Heart left ventricle (tissue), 16 donors: ENCODE measurements at regions not wholly inside any gene's neighbourhood (a gene's known extent, or its start where the extent isn't known, plus 50 kb on each side); places are given as distances from the start of the nearest gene placed in this dataset.

Source experiments
- ATAC-seq, 4 donors: fragments of 200-7000 bp; cut with Tn5 transposase; one replicate each; pipeline ENCODE4 v1.9.1; 2020 to 2022; ENCODE audit warnings: moderate library complexity in 4 of 4, mild to moderate bottlenecking in 3 of 4, moderate number of reproducible peaks in 1 of 4
- DNase-seq, 5 donors: peaks; one replicate each; pipeline ENCODE4 v3.0.0-alpha.2; 2020
- H3K27ac ChIP-seq, 12 donors: fragments of 200-600 bp; sonication (generic) in 4 of 12; one replicate each; pipeline versions ENCODE4 v1.5.0 to v1.8.0; 2016 to 2022; ENCODE audit warnings: mild to moderate bottlenecking in 2 of 12
- H3K27me3 ChIP-seq, 9 donors: fragments of 200-600 bp; sonication (generic) in 2 of 9; one replicate each; pipeline versions ENCODE4 v1.5.1 to v1.8.0; 2016 to 2022; ENCODE audit warnings: mild to moderate bottlenecking in 3 of 9
- H3K36me3 ChIP-seq, 9 donors: fragments of 200-600 bp; sonication (generic) in 2 of 9; one replicate each; pipeline versions ENCODE4 v1.5.0 to v1.8.0; 2018 to 2022; ENCODE audit warnings: mild to moderate bottlenecking in 2 of 9
- H3K4me1 ChIP-seq, 12 donors: fragments of 200-600 bp; sonication (generic) in 4 of 12; one replicate each; pipeline versions ENCODE4 v1.5.0 to v1.8.0; 2016 to 2022; ENCODE audit warnings: mild to moderate bottlenecking in 3 of 12
- H3K4me3 ChIP-seq, 12 donors: fragments of 200-600 bp; sonication (generic) in 4 of 12; one replicate each; pipeline versions ENCODE4 v1.5.0 to v1.8.0; 2017 to 2022; ENCODE audit warnings: mild to moderate bottlenecking in 9 of 12, moderate library complexity in 4 of 12
- H3K9me3 ChIP-seq, 12 donors: fragments of 200-600 bp; sonication (generic) in 4 of 12; one replicate each; pipeline versions ENCODE4 v1.5.0 to v1.8.0; 2016 to 2022; ENCODE audit warnings: mild to moderate bottlenecking in 1 of 12
- CTCF ChIP-seq, 12 donors: fragments of 200-600 bp; sonication (generic) in 4 of 12; IDR thresholded peaks; one replicate each; pipeline versions ENCODE4 v1.5.0 to v1.8.0; 2018 to 2022; ENCODE audit warnings: antibody characterized with exemption in 12 of 12, mild to moderate bottlenecking in 5 of 12
- POLR2A ChIP-seq, 2 donors: fragments of 450-650 bp; IDR thresholded peaks; one replicate each; pipeline ENCODE4 v1.6.1; 2017; ENCODE audit warnings: antibody characterized with exemption in 2 of 2, mild to moderate bottlenecking in 2 of 2, moderate library complexity in 2 of 2
- WGBS, 4 donors: extraction: QIAGEN DNeasy Blood & Tissue Kit in 2 of 4; methylation state at CpG; one replicate each; pipeline versions ENCODE4 v1.1.5 to v1.1.7; 2013 to 2018; 5-methylcytosine and 5-hydroxymethylcytosine counted together
- intact Hi-C, 10 donors: fragments of 100-400 bp; cut with DNase I; formaldehyde crosslinking; loops; one replicate each; pipeline versions ENCODE4 v1.11.1 to v1.14.2; 2022
- donor health status: ischemic (EF 13 %, LVEDD 7.1; RV severe dilation, severe dysfunction).
- donor health status: healthy with polysubstance abuse.
- donor health status: DM: no; HTN: yes; CAD: no.
- donor health status: DM: no; HTN: no; CAD: no.
- donor health status: ischemic (EF 25% LVEDD 6.9; RV normal size, moderate dysfunction).
- donor health status: ischemic (EF 25% LVEDD 5.7; RV mildly dilated, moderate dysfunction).
- donor health status: healthy.
- donor health status: DM: yes; HTN: yes; CAD: no.
- donor health status: ischemic (EF 35%, LVEDD 5.7; RV mildly dilated, moderate dysfunction).
- donor health status: nonischemic (EF 11% LVEDD 7.7; RV severe dilation, severe dysfunction).
- donor health status: DM: yes; HTN: yes; CAD: no.
- donor health status: PGD.
- donor health status: ischemic (EF 29% LVEDD 5.4; RV normal size, mild dysfunction).
- donor health status: nonischemic (EF 23%, LVEDD 6.1; RV moderate dilation, normal function).

GRCh38 chr16:51630076-51630475 lies 479.0 kb upstream of the SALL1 start:
- H3K9me3 ChIP-seq = no peaks in the 10 kb centered on the region
- intact Hi-C loops = no loop called here
- H3K27me3 ChIP-seq = no peaks in the 10 kb centered on the region
- H3K27ac ChIP-seq = no peak overlapping the region
- ATAC-seq (no peak), DNase-seq (no peak)
- no peaks in the 10 kb centered on the region for H3K36me3 ChIP-seq
- H3K4me1 ChIP-seq = no peaks in the 10 kb centered on the region
- WGBS, 4 donors = 40 to 55% (median 47%) methylated on average over 4 of the region's 4 CpGs
- no peak overlapping the region for H3K4me3 ChIP-seq
- TF ChIP-seq CTCF (IDR thresholded peaks at IDR 0.05) = no peak
- no peak for TF ChIP-seq POLR2A (IDR thresholded peaks at IDR 0.05)

- intact Hi-C loops = no loop called here
- TF ChIP-seq POLR2A (IDR thresholded peaks at IDR 0.05) = no peak
- TF ChIP-seq CTCF (IDR thresholded peaks at IDR 0.05) = no peak
- WGBS, 4 donors = 88 to 92% (median 90%) methylated on average over 3 of the region's 3 CpGs
- ATAC-seq = no peak
- H3K27ac ChIP-seq = no peak overlapping the region
- no peaks in the 10 kb centered on the region for H3K36me3 ChIP-seq
- no peak overlapping the region for H3K4me3 ChIP-seq
- no peak for DNase-seq
- H3K9me3 ChIP-seq = no peaks in the 10 kb centered on the region
- H3K4me1 ChIP-seq = no peaks in the 10 kb centered on the region
- no peaks in the 10 kb centered on the region for H3K27me3 ChIP-seq
Measured at GRCh38 chr16:51629576-51629975, 478.5 kb upstream of the SALL1 start.

DNA sequence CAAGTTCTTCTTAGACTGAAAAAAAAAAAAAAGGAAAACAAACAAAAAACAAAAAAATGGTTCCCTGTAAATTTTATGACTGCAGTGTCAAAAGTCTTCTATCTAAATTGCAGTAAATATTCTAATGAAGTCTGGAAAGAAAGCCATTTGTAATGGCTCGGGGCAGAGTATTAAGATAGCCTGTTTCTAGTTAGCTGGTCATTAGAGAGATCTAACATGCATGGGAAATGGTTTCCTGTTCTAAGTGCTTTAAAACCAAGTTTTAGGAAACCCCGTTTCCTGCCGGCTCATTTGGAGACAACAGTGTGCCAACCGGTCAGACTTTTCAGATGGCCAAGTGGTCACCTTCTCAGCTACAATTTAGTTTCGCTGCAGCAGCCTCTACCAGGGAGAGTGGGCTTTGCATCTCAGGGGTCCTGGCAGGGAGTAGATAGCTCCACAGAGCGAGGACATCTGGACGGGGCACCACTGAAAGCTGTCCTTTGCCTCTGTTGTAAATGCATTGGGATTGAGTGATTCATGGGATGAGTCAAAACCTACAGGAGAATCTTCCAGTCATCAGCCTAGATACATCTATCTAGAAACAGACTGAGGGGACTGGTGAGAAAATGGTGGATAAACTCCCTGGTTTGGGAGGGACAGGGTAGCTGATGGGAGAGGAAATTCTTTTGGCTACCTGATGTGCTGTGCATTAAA lies 473.2 kb upstream of the SALL1 start:
- intact Hi-C loops = no loop called here
- Histone ChIP-seq H3K4me3 (no peak overlapping the region), H3K27me3 (no peaks in the 10 kb centered on the region), H3K9me3 (peaks cover 0 to 4% (median 0%) of the 10 kb centered on the region in 12 donors), H3K27ac (no peak overlapping the region), H3K36me3 (no peaks in the 10 kb centered on the region), H3K4me1 (no peaks in the 10 kb centered on the region)
- DNase-seq = no peak
- ATAC-seq = no peak
- TF ChIP-seq CTCF (IDR thresholded peaks at IDR 0.05) = no peak
- TF ChIP-seq POLR2A (IDR thresholded peaks at IDR 0.05) = no peak
- 54 to 74% (median 60%) methylated on average over 7 of the region's 7 CpGs for WGBS, 4 donors

GRCh38 chr16:51621610-51622009 lies 470.5 kb upstream of the SALL1 start:
- H3K27ac ChIP-seq = no peak overlapping the region
- TF ChIP-seq CTCF (IDR thresholded peaks at IDR 0.05) (no peak), POLR2A (IDR thresholded peaks at IDR 0.05) (no peak)
- H3K9me3 ChIP-seq = peaks cover 0 to 4% (median 0%) of the 10 kb centered on the region in 12 donors
- DNase-seq = no peak
- WGBS, 4 donors = 53 to 72% (median 59%) methylated on average over 1 of the region's 1 CpG
- no peak overlapping the region for H3K4me3 ChIP-seq
- ATAC-seq = no peak
- no peaks in the 10 kb centered on the region for H3K4me1 ChIP-seq
- H3K36me3 ChIP-seq = no peaks in the 10 kb centered on the region
- intact Hi-C loops = no loop called here
- no peaks in the 10 kb centered on the region for H3K27me3 ChIP-seq
